DMS153 (cell line): ENCODE measurements at regions not wholly inside any gene's neighbourhood (a gene's known extent, or its start where the extent isn't known, plus 50 kb on each side); places are given as distances from the start of the nearest gene placed in this dataset.

Source experiments
- DNase-seq: peaks from one replicate; lab custom pipeline; 2025; lab: John Stamatoyannopoulos, UW

DNA sequence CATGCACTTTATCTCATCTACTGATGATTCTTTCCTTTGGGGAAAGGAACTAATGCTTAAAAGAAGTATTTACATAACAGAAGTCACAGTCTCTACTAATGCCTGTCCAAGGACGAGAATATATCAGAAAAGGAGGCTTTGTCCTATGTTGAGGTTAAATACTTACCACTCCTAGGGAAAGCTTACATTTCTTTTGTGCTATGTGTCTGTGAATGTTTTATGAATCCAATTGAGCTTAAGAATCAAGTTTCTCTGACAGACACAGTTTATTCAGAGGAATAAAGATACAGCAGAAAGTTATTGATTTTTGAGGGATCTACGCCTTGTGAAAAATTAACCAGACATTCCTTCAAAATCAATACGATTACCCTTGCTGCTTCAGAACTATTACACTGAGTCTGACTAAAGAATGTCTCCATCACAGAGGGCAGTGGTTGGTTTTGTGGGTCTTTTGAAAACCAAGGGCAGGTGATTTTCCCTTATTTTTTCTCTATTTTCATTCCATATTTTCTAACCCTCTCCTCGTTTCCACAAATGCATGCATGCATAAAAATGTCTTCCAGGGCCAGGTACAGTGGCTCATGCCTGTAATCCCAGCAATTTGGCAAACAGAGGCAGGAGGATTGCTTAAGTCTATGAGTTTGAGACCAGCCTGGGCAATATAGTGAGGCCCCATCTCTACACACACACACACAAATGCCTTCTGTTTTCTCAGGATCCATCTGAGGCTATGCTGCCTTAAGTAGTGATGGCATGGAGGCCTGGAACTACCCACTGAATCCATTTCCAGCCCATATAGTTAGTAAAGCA lies 1095.1 kb downstream of the GALC start:
- DNase-seq: no peak

DNA sequence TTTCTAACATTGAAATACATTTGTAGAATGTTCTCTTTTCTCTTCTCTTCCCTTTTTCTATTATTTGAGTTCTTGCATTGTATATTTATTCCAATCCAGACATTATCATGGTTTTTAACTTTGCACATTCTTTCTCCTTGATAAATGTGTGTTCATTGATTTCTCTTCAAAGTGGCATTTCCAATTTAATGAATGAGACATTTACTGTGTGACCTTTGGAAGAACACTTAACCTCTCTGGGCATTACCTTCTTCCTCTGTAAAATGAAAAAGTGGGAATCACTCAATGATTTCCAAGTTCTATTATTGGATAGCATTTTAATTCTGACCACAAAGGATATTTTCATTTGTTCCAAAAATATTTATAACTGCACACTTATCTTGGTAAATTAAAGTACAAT lies 1095.8 kb downstream of the GALC start:
- DNase-seq: no peak

GRCh38 chr14:86896701-86897100 lies 1096.3 kb downstream of the GALC start:
- DNase-seq: no peak

GRCh38 chr14:86892152-86892956 lies 1100.6 kb downstream of the GALC start:
- DNase-seq: no peak

DNA sequence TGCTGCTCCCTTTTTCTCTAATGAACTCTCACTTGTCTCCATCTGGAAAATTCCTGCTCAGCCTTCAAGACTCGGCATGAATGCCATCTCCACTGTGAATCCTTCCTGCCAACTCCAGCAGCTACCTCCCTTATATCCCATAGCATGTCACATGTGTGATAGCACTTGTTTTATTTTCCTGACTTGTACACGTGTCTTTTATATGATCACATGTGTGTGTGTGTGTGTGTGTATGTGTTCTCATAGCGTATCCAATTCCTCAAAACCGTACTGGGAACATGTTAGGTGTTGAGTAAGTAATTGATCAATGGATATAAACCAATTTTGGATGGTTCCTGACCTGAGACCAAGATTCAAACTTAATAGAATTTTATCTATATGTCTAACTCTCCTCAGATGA lies 1107.7 kb downstream of the GALC start:
- no peak for DNase-seq

GRCh38 chr14:86884498-86884897 lies 1108.5 kb downstream of the GALC start:
- no peak for DNase-seq

DNA sequence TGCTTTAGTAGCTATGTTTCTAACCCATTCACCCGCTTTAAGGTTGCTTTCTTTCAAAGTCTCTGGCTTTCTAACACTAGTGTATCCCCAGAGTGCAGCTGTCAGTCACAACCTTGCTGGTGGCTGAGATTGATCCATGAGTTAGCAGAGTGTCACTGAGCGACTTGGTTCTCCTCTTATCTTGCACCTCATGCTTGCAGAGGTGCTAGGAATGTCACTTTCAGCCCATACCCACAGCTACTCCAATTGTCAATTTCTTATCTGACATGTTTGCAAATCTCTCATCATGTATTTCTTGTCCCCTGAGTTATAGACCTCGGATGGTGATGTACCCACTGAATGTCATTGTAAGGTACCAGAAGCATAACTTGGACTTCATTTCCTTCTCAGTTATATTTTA lies 1110.2 kb downstream of the GALC start:
- DNase-seq: no peak

DNA sequence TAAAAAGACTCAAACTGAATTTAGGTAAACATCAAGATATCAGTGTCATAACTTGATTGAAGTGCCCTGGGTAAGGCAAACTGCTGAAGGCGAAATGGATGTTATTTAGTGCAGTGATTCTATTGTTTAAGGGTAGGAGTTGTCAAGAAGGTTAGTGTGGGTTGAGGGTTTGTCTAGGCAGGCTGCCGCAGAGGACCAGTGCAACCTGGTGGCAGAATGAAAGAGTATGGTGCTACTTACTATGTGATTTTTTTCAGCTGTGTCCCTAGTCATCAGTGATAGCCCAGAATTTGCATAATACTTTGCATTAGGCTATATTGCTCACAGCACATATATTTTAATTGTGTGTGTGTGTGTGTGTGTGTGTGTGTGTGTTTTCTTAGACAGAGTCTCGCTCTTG lies 1127.0 kb downstream of the GALC start:
- no peak for DNase-seq

GRCh38 chr14:86858591-86858990 lies 1134.4 kb downstream of the GALC start:
- DNase-seq: no peak

DNA sequence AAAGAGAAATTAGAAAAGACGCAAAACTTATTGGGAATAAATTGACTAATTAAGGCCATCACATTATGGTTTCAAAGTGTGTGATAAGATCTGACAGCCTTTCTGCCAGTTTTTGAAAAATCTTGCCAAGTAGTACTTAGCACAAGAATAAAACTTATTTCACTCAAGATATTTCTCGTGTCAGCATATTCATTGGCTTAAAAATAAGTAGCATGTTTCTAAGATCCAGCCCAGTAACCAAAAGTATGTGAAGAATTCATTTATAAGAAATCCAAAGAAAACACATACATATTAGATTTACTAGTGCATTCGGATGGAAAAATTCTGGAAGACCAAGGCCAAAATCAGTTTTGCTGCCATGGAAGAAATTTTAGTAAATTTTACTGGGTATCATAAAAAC lies 1135.0 kb downstream of the GALC start:
- no peak for DNase-seq

GRCh38 chr14:86852530-86852929 lies 1140.5 kb downstream of the GALC start:
- DNase-seq: no peak

DNA sequence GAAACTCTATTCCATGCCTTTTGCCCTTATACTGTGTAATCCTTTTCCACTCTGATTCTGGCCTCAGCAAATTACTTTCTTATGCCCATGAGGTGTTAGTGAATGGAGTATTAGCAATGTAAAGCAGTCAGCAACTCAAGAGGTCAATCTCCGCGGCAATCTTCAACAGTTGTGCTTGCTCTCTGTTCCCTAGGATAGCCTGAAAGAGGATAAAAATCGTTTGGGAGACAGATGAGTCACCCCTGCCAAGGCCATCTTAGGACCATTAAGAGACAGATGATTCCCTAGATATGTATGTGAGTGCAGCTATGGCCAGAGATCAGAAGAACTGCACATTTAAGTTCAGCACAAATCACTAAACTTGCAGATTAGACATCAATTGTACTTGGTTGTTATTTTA lies 1145.8 kb downstream of the GALC start:
- no peak for DNase-seq

- no peak for DNase-seq
Measured at GRCh38 chr14:86838363-86838762, 1154.6 kb downstream of the GALC start.

GRCh38 chr14:86826661-86827060 lies 1166.3 kb downstream of the GALC start:
- no peak for DNase-seq

DNA sequence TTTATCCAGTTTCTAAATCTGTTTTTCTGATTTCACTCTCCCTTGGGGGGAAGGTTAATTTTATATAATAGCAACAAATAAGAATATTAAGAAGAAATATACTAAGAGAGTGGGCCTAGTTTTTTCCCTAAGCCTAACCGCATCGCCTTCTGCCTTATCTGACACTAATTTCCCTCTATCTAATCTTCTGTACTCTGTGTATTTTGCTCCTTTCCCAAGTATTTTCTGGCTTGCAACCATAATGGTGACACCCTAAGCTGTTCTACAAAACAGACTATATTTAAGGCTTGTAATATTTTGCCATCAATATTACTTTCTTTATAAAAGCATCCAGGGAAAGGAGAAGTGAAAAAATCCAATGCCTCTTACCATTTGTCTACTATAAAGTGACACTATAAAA lies 1168.8 kb downstream of the GALC start:
- DNase-seq: no peak

- DNase-seq: no peak
Measured at GRCh38 chr14:86823581-86823980, 1169.4 kb downstream of the GALC start.

GRCh38 chr14:86815341-86815740 lies 1177.6 kb downstream of the GALC start:
- DNase-seq: no peak

DNA sequence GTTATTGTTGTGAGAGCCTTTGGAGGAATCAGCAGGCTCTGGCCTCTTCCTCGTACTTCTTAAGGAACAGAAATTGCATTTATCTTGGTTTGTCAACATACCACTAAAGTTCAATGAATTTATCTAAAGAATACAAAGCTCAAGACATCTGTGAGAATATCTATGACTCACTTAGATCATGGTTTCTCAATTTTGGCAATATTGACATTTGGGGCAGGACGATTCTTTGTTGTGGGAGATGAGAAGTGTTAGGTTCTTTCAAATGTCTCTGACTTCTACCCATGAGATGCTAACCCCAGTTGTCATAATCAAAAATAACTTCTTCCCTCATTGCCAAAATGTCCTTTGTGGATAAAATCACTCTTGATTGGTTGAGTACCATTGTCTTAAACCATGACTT lies 1190.3 kb downstream of the GALC start:
- no peak for DNase-seq

DNA sequence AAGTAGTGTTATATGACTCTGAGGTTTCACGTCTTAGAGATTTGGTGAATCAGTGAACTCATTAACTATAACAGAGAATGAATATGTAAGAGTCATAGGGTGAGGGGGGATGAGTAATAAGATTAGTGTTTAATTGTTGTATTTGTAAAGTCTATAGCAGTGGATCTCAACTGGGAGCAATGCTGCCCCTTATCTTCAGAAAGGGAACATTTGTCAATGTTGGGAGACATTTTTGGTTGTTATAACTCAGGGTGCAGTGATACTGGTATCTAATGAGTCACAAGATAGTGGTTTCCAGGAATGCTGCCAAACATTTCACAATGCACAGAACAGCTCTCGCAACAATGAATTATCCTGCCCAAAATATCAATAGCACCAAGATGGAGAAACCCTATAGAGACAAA lies 1193.7 kb downstream of the GALC start:
- no peak for DNase-seq

GRCh38 chr14:86798330-86798729 lies 1194.7 kb downstream of the GALC start:
- DNase-seq: no peak

GRCh38 chr14:86797075-86797351 lies 1196.0 kb downstream of the GALC start:
- no peak for DNase-seq

- no peak for DNase-seq
Measured at GRCh38 chr14:86796221-86797074, 1196.5 kb downstream of the GALC start.

- DNase-seq: no peak
Measured at GRCh38 chr14:86794689-86795088, 1198.3 kb downstream of the GALC start.
